ENCODE measurements at regions not wholly inside any gene's neighbourhood (a gene's known extent, or its start where the extent isn't known, plus 50 kb on each side); places are given as distances from the start of the nearest gene placed in this dataset.
"Not testable (repeated sequence)": the region's sequence is repeated elsewhere in the genome, so short reads cannot be mapped to it uniquely, and the experiment has no call there.

DNA sequence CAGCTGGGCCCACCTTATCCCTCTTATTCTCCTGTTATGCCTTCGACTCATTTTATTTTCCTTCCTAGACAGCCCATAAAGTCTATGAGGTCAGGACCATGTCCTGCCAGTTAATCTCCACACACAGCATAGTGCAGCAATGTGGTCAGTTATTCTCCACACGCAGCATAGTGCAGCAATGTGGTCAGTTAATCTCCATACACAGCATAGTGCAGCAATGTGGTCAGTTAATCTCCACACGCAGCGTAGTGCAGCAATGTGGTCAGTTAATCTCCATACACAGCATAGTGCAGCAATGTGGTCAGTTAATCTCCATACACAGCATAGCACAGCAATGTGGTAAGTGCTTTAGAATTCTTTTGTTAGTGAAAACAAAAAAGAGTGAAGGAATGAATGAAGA lies 77.8 kb downstream of the TEX36 start:
- peaks cover 6% of the 10 kb centered on the region for H3K9me3 Mint-ChIP-seq
- H3K27ac Mint-ChIP-seq = no peak overlapping the region
- H3K27me3 Mint-ChIP-seq (ENCODE audit: low read depth) = no peaks in the 10 kb centered on the region
- H3K4me1 Mint-ChIP-seq (ENCODE audit: low read depth) = no peaks in the 10 kb centered on the region
- H3K36me3 Mint-ChIP-seq (ENCODE audit: low read depth) = no peaks in the 10 kb centered on the region
- H3K4me3 Mint-ChIP-seq = no peak overlapping the region

GRCh38 chr10:125602825-125603224 lies 80.1 kb downstream of the TEX36 start:
- peaks cover 21% of the 10 kb centered on the region for H3K9me3 Mint-ChIP-seq
- H3K4me3 Mint-ChIP-seq = no peak overlapping the region
- H3K36me3 Mint-ChIP-seq (ENCODE audit: low read depth) = no peaks in the 10 kb centered on the region
- no peak overlapping the region for H3K27ac Mint-ChIP-seq
- H3K27me3 Mint-ChIP-seq (ENCODE audit: low read depth) = no peaks in the 10 kb centered on the region
- peaks cover 2% of the 10 kb centered on the region for H3K4me1 Mint-ChIP-seq (ENCODE audit: low read depth)

DNA sequence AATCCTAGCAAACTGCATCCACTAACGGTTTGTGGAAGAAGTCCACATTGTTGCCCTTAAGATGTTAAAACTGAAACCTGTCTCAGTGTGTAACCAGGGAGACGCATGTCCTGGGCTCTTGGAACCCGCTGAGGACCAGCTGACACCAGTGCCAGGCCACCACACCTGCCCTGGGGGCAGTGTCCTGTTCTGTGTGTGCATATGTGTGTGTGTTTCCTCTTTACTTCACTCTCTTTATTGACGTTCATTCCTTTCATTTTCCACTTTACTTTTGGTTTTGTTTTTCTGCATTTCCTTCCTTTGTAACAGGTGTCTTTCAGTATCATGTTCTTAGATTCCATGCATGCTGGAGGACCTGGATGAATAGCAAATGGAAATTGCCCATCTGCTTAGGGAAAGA lies 83.8 kb downstream of the TEX36 start:
- Mint-ChIP-seq H3K4me3 (no peak overlapping the region), H3K36me3 (ENCODE audit: low read depth) (peaks cover 1% of the 10 kb centered on the region), H3K9me3 (peaks cover 41% of the 10 kb centered on the region), H3K27ac (peak overlapping the region; percentile 64), H3K4me1 (ENCODE audit: low read depth) (peaks cover 2% of the 10 kb centered on the region), H3K27me3 (ENCODE audit: low read depth) (no peaks in the 10 kb centered on the region)

DNA sequence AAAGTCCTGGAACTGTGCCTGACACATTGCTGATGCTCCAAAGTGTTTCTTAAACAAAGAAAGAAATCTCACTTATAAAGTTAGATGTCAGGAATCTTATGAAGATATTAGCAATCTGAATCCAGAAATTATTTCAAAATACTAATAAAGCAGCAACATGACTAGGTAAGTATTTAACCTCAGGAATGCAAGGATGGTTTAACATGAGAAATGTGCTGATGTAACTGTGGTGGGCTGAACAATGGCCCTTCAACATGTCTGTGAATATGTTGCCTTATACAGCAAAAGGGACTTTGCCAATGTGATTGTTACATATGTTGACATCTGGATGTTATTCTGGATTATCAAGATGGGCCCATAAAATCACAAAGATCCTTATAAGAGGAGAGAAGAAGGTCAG lies 87.1 kb downstream of the TEX36 start:
- Mint-ChIP-seq H3K27me3 (ENCODE audit: low read depth) (no peaks in the 10 kb centered on the region), H3K4me3 (no peak overlapping the region), H3K9me3 (peaks cover 41% of the 10 kb centered on the region), H3K4me1 (ENCODE audit: low read depth) (peaks cover 2% of the 10 kb centered on the region), H3K36me3 (ENCODE audit: low read depth) (peaks cover 1% of the 10 kb centered on the region), H3K27ac (no peak overlapping the region)

- no peak overlapping the region for H3K27ac Mint-ChIP-seq
- H3K9me3 Mint-ChIP-seq = peaks cover 24% of the 10 kb centered on the region
Measured at GRCh38 chr10:125593644-125594043, 89.3 kb downstream of the TEX36 start.

GRCh38 chr10:125592897-125593296 lies 90.1 kb downstream of the TEX36 start:
- Mint-ChIP-seq H3K36me3 (ENCODE audit: low read depth) (peaks cover 1% of the 10 kb centered on the region), H3K27ac (no peak overlapping the region), H3K9me3 (peaks cover 21% of the 10 kb centered on the region), H3K4me1 (ENCODE audit: low read depth) (no peaks in the 10 kb centered on the region), H3K27me3 (ENCODE audit: low read depth) (no peaks in the 10 kb centered on the region), H3K4me3 (no peak overlapping the region)

More at GRCh38 chr10:125593644-125594043, 89.3 kb downstream of the TEX36 start:
- H3K4me3 Mint-ChIP-seq = no peak overlapping the region
- H3K27me3 Mint-ChIP-seq (ENCODE audit: low read depth) = no peaks in the 10 kb centered on the region
- no peaks in the 10 kb centered on the region for H3K4me1 Mint-ChIP-seq (ENCODE audit: low read depth)
- H3K36me3 Mint-ChIP-seq (ENCODE audit: low read depth) = peaks cover 1% of the 10 kb centered on the region

DNA sequence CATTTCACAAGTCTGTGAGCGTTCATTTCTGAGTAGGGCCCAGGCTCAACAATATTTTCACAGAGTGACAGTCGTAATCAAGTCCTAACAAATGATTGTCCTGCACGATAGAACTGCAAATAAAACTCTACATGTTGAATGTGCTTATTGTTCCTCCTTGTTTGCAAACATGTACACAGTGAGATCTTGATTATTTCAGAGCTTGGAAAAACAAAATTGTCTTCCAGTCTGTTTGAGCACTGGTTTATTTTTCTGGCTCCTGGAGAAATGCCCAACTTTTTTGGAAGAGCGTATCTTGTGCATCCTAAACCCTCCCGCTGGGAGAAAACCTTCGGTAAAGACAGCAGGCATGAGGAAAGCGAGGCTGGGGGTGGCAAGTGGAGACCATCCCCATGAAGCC lies 91.1 kb downstream of the TEX36 start:
- Mint-ChIP-seq H3K36me3 (ENCODE audit: low read depth) (peaks cover 1% of the 10 kb centered on the region), H3K4me1 (ENCODE audit: low read depth) (no peaks in the 10 kb centered on the region), H3K4me3 (no peak overlapping the region), H3K9me3 (peaks cover 16% of the 10 kb centered on the region), H3K27me3 (ENCODE audit: low read depth) (no peaks in the 10 kb centered on the region), H3K27ac (no peak overlapping the region)

- H3K27me3 Mint-ChIP-seq (ENCODE audit: low read depth); H3K4me1 Mint-ChIP-seq (ENCODE audit: low read depth); H3K36me3 Mint-ChIP-seq (ENCODE audit: low read depth); H3K9me3 Mint-ChIP-seq; H3K27ac Mint-ChIP-seq; H3K4me3 Mint-ChIP-seq: not testable (repeated sequence)
Measured at GRCh38 chr10:125588738-125589137, 94.2 kb downstream of the TEX36 start.

DNA sequence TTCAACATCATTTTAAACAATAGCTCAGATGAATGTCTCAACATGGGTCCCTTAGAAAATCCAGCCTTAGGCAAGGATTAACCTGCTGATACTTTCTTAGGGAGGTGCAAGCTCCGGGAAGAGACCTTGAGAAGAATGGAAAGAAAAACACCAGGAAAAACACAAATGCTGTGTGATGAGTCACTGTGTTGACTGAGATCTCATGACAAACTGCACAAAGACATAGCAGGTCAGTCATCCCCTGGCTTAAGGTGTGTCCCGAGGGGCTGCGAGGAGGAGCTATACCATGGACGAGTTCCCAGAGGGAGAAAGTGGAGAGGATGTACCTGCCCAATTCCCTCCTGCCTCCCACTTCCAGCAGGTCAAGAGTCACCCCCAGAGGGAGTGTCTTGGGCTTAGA lies 98.0 kb downstream of the TEX36 start:
- H3K9me3 Mint-ChIP-seq = peaks cover under 1% of the 10 kb centered on the region
- H3K27me3 Mint-ChIP-seq (ENCODE audit: low read depth) = no peaks in the 10 kb centered on the region
- no peak overlapping the region for H3K4me3 Mint-ChIP-seq
- H3K27ac Mint-ChIP-seq = no peak overlapping the region
- H3K4me1 Mint-ChIP-seq (ENCODE audit: low read depth) = no peaks in the 10 kb centered on the region
- no peaks in the 10 kb centered on the region for H3K36me3 Mint-ChIP-seq (ENCODE audit: low read depth)

- H3K9me3 Mint-ChIP-seq = peaks cover 14% of the 10 kb centered on the region
- no peak overlapping the region for H3K4me3 Mint-ChIP-seq
- H3K27ac Mint-ChIP-seq = no peak overlapping the region
- no peaks in the 10 kb centered on the region for H3K36me3 Mint-ChIP-seq (ENCODE audit: low read depth)
- no peaks in the 10 kb centered on the region for H3K27me3 Mint-ChIP-seq (ENCODE audit: low read depth)
- no peaks in the 10 kb centered on the region for H3K4me1 Mint-ChIP-seq (ENCODE audit: low read depth)
Measured at GRCh38 chr10:125578658-125579315, 104.2 kb downstream of the TEX36 start.

GRCh38 chr10:125575843-125576242 lies 107.1 kb downstream of the TEX36 start:
- peaks cover 14% of the 10 kb centered on the region for H3K9me3 Mint-ChIP-seq
- H3K4me1 Mint-ChIP-seq (ENCODE audit: low read depth) = no peaks in the 10 kb centered on the region
- no peaks in the 10 kb centered on the region for H3K27me3 Mint-ChIP-seq (ENCODE audit: low read depth)
- no peak overlapping the region for H3K27ac Mint-ChIP-seq
- no peak overlapping the region for H3K4me3 Mint-ChIP-seq
- H3K36me3 Mint-ChIP-seq (ENCODE audit: low read depth) = no peaks in the 10 kb centered on the region

DNA sequence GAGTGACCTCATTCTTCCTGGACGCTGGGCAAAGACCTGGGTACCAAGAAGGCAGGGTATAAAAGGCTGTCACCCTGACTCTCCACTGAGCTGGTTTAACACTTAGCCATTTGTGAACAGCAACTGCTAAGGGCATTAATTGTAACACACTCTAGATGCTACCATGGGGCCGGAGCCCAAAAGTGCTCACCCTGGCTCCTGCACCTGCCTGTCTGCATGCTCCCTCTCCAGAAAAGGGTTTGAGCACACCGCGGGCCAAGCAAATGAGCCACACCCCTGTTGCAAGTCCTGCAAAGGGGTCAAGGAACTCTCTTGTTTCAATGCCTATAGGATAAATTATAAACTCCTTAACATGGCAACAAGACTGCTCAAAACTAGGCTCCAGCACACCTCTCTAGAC lies 114.8 kb downstream of the TEX36 start:
- H3K9me3 Mint-ChIP-seq = peaks cover 3% of the 10 kb centered on the region
- H3K27ac Mint-ChIP-seq = no peak overlapping the region
- H3K36me3 Mint-ChIP-seq (ENCODE audit: low read depth) = no peaks in the 10 kb centered on the region
- no peak overlapping the region for H3K4me3 Mint-ChIP-seq
- no peaks in the 10 kb centered on the region for H3K27me3 Mint-ChIP-seq (ENCODE audit: low read depth)
- H3K4me1 Mint-ChIP-seq (ENCODE audit: low read depth) = no peaks in the 10 kb centered on the region

DNA sequence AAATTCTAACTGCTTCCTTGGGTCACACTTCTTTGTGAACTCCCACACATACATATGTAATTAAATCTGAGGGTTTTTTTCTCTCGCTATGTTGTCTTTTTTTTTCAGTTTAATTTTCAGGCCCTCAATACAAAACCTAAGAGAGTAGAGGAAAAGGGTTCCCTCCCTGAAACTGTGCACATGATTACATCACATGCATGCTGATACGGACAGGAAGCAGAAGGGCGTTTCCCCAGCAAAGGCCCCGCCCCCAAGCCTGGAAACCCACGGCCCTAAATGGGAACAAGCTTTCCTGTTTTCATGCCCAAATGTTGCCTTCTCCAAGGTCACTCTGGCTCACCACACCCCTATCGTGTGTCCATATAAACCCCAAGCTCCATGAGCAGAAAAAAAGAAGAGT lies 115.4 kb downstream of the TEX36 start:
- Mint-ChIP-seq H3K36me3 (ENCODE audit: low read depth) (no peaks in the 10 kb centered on the region), H3K4me1 (ENCODE audit: low read depth) (no peaks in the 10 kb centered on the region), H3K27me3 (ENCODE audit: low read depth) (no peaks in the 10 kb centered on the region), H3K27ac (no peak overlapping the region), H3K4me3 (no peak overlapping the region), H3K9me3 (peaks cover 3% of the 10 kb centered on the region)

DNA sequence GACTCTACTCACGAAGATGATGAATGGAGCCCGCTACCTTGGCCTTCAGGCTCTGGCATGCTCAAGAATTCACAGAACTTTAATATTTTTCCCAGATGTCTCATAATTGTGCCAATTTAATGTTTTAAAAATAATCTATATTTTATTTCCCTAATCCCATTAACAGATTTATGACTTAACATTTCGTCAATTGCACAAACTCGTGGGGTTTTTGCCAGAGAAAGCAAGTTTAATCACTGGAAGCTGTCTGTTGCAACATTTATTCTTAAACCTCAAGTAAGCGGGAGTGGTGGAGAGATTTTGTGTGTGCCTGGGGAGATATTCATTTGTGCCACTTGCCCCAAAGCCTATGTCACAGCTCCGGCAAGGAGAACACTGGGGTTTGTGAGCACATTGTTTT lies 117.9 kb downstream of the TEX36 start:
- H3K27me3 Mint-ChIP-seq (ENCODE audit: low read depth) = no peaks in the 10 kb centered on the region
- no peaks in the 10 kb centered on the region for H3K36me3 Mint-ChIP-seq (ENCODE audit: low read depth)
- peaks cover 3% of the 10 kb centered on the region for H3K9me3 Mint-ChIP-seq
- H3K4me3 Mint-ChIP-seq = no peak overlapping the region
- H3K4me1 Mint-ChIP-seq (ENCODE audit: low read depth) = no peaks in the 10 kb centered on the region
- H3K27ac Mint-ChIP-seq = no peak overlapping the region

DNA sequence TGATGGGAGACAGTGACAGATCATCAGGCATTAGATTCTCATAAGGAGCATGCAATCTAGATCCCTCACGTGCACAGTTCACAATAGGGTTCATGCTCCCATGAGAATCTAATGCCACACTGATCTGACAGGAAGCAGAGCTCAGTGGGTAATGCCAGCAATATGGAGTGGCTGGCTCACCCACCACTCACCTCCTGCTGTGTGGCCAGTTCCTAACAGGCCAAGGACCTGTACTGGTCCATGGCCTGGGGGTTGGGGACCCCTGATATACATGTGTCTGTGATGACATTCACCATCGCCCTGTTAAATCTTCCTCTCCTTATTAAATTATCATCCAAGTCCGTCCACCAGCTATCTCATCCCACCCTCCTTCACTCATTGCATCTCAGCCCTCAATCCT lies 118.4 kb downstream of the TEX36 start:
- Mint-ChIP-seq H3K27me3 (ENCODE audit: low read depth) (no peaks in the 10 kb centered on the region), H3K27ac (no peak overlapping the region), H3K4me1 (ENCODE audit: low read depth) (no peaks in the 10 kb centered on the region), H3K36me3 (ENCODE audit: low read depth) (no peaks in the 10 kb centered on the region), H3K9me3 (peaks cover under 1% of the 10 kb centered on the region), H3K4me3 (no peak overlapping the region)

DNA sequence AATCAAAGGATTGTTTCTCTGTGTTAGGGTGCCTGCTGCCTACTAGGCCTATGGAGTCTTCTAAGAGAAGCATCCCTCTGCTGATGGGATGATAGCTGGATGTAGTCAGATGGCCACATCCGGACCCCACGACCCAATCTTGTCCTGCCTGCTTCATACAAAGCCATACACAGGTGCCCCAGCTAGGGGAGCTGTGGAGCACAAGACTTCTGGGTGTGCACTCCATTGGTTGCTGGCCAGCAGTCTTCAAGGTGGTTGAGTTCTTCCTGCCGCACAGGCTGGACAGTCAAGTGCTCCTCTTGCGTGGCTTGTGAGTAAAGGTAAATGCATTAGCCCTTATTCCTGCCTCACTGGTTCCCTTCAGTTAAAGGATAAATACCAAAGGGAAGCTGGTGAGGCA lies 120.2 kb downstream of the TEX36 start:
- no peak overlapping the region for H3K4me3 Mint-ChIP-seq
- H3K9me3 Mint-ChIP-seq = no peaks in the 10 kb centered on the region
- H3K4me1 Mint-ChIP-seq (ENCODE audit: low read depth) = no peaks in the 10 kb centered on the region
- H3K36me3 Mint-ChIP-seq (ENCODE audit: low read depth) = no peaks in the 10 kb centered on the region
- H3K27me3 Mint-ChIP-seq (ENCODE audit: low read depth) = no peaks in the 10 kb centered on the region
- no peak overlapping the region for H3K27ac Mint-ChIP-seq
